ENCODE measurements at regions not wholly inside any gene's neighbourhood (a gene's known extent, or its start where the extent isn't known, plus 50 kb on each side); places are given as distances from the start of the nearest gene placed in this dataset.
"Not testable (repeated sequence)": the region's sequence is repeated elsewhere in the genome, so short reads cannot be mapped to it uniquely, and the experiment has no call there.

- Histone ChIP-seq H3K4me3 (no peak overlapping the region), H3K4me1 (no peaks in the 10 kb centered on the region), H3K27ac (no peak overlapping the region), H3K9me3 (no peaks in the 10 kb centered on the region), H3K27me3 (no peaks in the 10 kb centered on the region), H3K36me3 (replicated peaks in 1 of 2; ENCODE audit: insufficient read depth in 1 of 2, low read depth in 2 of 2) (no peaks in the 10 kb centered on the region)
- intact Hi-C loops (cut with DNase I): no loop called here
- DNase-seq: no peak
- no peak for ATAC-seq
- no peak for TF ChIP-seq POLR2A (IDR thresholded peaks at IDR 0.05)
- TF ChIP-seq, protein P1, sequence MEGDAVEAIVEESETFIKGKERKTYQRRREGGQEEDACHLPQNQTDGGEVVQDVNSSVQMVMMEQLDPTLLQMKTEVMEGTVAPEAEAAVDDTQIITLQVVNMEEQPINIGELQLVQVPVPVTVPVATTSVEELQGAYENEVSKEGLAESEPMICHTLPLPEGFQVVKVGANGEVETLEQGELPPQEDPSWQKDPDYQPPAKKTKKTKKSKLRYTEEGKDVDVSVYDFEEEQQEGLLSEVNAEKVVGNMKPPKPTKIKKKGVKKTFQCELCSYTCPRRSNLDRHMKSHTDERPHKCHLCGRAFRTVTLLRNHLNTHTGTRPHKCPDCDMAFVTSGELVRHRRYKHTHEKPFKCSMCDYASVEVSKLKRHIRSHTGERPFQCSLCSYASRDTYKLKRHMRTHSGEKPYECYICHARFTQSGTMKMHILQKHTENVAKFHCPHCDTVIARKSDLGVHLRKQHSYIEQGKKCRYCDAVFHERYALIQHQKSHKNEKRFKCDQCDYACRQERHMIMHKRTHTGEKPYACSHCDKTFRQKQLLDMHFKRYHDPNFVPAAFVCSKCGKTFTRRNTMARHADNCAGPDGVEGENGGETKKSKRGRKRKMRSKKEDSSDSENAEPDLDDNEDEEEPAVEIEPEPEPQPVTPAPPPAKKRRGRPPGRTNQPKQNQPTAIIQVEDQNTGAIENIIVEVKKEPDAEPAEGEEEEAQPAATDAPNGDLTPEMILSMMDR (IDR thresholded peaks at IDR 0.05): no peak
- 30 to 47% methylated on average over 6 of the region's 6 CpGs for WGBS, 2 donors
Measured at GRCh38 chrX:138255373-138255772, 456.1 kb downstream of the FGF13 start.

DNA sequence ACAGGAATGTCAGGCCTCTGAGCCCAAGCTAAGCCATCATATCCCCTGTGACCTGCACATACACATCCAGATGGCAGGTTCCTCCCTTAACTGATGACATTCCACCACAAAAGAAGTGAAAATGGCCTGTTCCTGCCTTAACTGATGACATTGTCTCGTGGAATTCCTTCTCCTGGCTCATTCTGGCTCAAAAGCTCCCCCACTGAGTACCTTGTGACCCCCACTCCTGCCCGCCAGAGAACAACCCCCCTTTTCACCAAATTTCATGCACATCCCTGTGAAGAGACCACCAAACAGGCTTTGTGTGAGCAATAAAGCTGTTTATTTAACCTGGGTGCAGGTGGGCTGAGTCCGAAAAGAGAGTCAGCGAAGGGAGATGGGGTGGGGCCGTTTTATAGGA, 447.4 kb downstream of the FGF13 start:
- 32 to 41% methylated on average over 5 of the region's 5 CpGs for WGBS, 2 donors
- H3K9me3 ChIP-seq, H3K27me3 ChIP-seq: not testable (repeated sequence)

DNA sequence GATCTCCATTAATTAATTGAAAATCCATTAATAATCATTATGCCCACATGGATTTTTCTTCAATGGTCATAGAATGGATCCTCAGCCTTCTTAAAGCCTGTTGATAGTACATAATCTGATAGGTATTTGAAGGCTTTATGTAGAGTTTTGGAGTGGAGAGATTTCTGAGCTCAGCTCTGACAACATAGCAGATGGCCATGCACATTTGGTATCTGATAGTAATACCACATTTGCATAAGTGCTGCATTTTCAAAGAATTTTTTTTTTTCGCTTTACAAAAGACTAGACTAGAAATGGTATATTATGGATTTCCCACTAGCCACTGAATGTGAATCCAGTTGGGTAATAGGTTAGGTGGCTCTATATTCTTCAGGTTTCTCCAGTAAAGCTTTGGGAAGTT, 440.6 kb downstream of the FGF13 start:
- no peak overlapping the region for H3K4me3 ChIP-seq
- ATAC-seq (no peak), DNase-seq (no peak)
- WGBS, 2 donors: 64 to 83% methylated on average over 1 of the region's 1 CpG
- H3K36me3 ChIP-seq (replicated peaks in 1 of 2; ENCODE audit: insufficient read depth in 1 of 2, low read depth in 2 of 2): no peaks in the 10 kb centered on the region
- no peaks in the 10 kb centered on the region for H3K9me3 ChIP-seq
- intact Hi-C loops (cut with DNase I): no loop called here
- no peak overlapping the region for H3K27ac ChIP-seq
- H3K27me3 ChIP-seq: no peaks in the 10 kb centered on the region
- H3K4me1 ChIP-seq: no peaks in the 10 kb centered on the region
- TF ChIP-seq, protein P1 (IDR thresholded peaks at IDR 0.05): no peak
- no peak for TF ChIP-seq POLR2A (IDR thresholded peaks at IDR 0.05)

More for the DNA sequence above, 447.4 kb downstream of the FGF13 start:
- ATAC-seq; H3K27ac ChIP-seq; H3K36me3 ChIP-seq (replicated peaks in 1 of 2; ENCODE audit: insufficient read depth in 1 of 2, low read depth in 2 of 2); DNase-seq; H3K4me1 ChIP-seq; H3K4me3 ChIP-seq; intact Hi-C loops (cut with DNase I): not testable (repeated sequence)

GRCh38 chrX:138282598-138283150, 428.8 kb downstream of the FGF13 start:
- ATAC-seq; H3K36me3 ChIP-seq (replicated peaks in 1 of 2; ENCODE audit: insufficient read depth in 1 of 2, low read depth in 2 of 2); H3K4me1 ChIP-seq; DNase-seq; H3K27me3 ChIP-seq; intact Hi-C loops (cut with DNase I); H3K4me3 ChIP-seq; H3K27ac ChIP-seq; H3K9me3 ChIP-seq: not testable (repeated sequence)
- 80% methylated on average over 1 to 2 of the region's 31 CpGs for WGBS, 2 donors

DNA sequence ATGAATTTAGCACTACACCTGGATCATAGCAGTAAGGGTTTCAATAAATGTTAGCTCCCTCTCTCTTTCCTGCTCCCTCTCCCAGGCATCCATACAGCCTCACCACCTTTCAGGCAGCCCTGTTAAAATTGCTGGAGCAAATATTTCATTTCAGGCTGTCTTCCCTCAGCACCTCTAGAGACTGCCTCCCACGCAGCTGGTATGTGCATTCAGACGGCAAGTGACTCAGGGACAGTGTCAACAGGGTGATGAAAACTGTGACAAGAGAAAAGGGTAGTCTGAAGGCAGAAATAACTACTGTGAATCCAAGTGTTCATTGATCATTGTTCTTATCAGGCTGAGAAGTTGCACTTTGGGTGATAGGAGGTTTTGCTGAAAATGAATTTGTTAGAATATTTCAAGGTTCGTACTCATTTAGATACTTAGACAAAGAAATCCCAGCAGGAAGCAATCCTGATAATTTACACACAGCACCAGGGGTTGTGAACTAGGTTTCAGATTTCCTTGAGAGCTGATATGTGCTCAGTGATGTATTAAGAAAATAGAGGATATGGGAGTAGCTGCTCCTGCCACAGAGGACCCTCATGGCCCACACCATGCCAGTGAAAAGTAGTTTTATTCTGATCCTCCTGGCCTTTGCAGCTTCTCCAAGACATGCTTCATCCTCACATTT, 424.2 kb downstream of the FGF13 start:
- no peak overlapping the region for H3K27ac ChIP-seq
- no peak for DNase-seq
- H3K4me1 ChIP-seq: no peaks in the 10 kb centered on the region
- no peak for ATAC-seq
- H3K9me3 ChIP-seq: no peaks in the 10 kb centered on the region
- intact Hi-C loops (cut with DNase I): no loop called here
- TF ChIP-seq, protein P1 (IDR thresholded peaks at IDR 0.05): no peak
- no peak for TF ChIP-seq POLR2A (IDR thresholded peaks at IDR 0.05)
- H3K27me3 ChIP-seq: no peaks in the 10 kb centered on the region
- no peak overlapping the region for H3K4me3 ChIP-seq
- H3K36me3 ChIP-seq (replicated peaks in 1 of 2; ENCODE audit: insufficient read depth in 1 of 2, low read depth in 2 of 2): no peaks in the 10 kb centered on the region
- 15 to 17% methylated on average over 3 of the region's 3 CpGs for WGBS, 2 donors

- Histone ChIP-seq H3K4me1 (no peaks in the 10 kb centered on the region), H3K27me3 (no peaks in the 10 kb centered on the region), H3K9me3 (no peaks in the 10 kb centered on the region), H3K36me3 (replicated peaks in 1 of 2; ENCODE audit: insufficient read depth in 1 of 2, low read depth in 2 of 2) (no peaks in the 10 kb centered on the region), H3K27ac (no peak overlapping the region), H3K4me3 (no peak overlapping the region)
- 25 to 37% methylated on average over 2 to 4 of the region's 5 CpGs for WGBS, 2 donors
- TF ChIP-seq, protein P1 (IDR thresholded peaks at IDR 0.05): no peak
- TF ChIP-seq POLR2A (IDR thresholded peaks at IDR 0.05): no peak
- intact Hi-C loops (cut with DNase I): no loop called here
- DNase-seq: no peak
- ATAC-seq: no peak
Measured at GRCh38 chrX:138294951-138295350, 416.6 kb downstream of the FGF13 start.
